Astrocyte (in vitro differentiated cells and primary cell): ENCODE measurements at regions not wholly inside any gene's neighbourhood (a gene's known extent, or its start where the extent isn't known, plus 50 kb on each side); places are given as distances from the start of the nearest gene placed in this dataset.
A peak's percentile ranks its signal among the peaks of the same experiment; 100 is the strongest.

Experiments used
- DNase-seq: peaks from one replicate; pipeline ENCODE4 v3.0.0-alpha.2; 2010; ENCODE audit warnings: low read depth
- FAIRE-seq: peaks from 2 replicates; lab custom pipeline; 2011; peaks lifted over from hg19 to GRCh38; lab: Jason Lieb, UNC
- H2AFZ ChIP-seq: 2 replicates; pipeline ENCODE4 v1.6.0; 2012; ENCODE audit warnings: low read depth, low read length, inconsistent platforms
- H3K27ac ChIP-seq: 2 replicates; pipeline ENCODE4 v1.5.1; 2011; ENCODE audit warnings: low read depth, low read length, inconsistent platforms
- H3K27me3 ChIP-seq: 2 replicates; pipeline ENCODE4 v1.6.0; 2011; ENCODE audit warnings: low read length, inconsistent platforms; ENCODE audit not compliant: insufficient read depth
- H3K36me3 ChIP-seq: 2 replicates; pipeline ENCODE4 v1.5.1; 2011; ENCODE audit warnings: low read length, inconsistent platforms; ENCODE audit not compliant: insufficient read depth
- H3K4me1 ChIP-seq: 2 replicates; pipeline ENCODE4 v1.5.1; 2011; ENCODE audit warnings: low read length, inconsistent platforms; ENCODE audit not compliant: insufficient read depth
- H3K4me2 ChIP-seq: 2 replicates; pipeline ENCODE4 v1.6.0; 2012; ENCODE audit warnings: low read length, inconsistent platforms
- H3K4me3 ChIP-seq: 2 replicates; pipeline ENCODE4 v1.5.1; 2011; ENCODE audit warnings: low read depth, mild to moderate bottlenecking, low read length, inconsistent platforms; ENCODE audit not compliant: insufficient read depth
- H3K79me2 ChIP-seq: 2 replicates; pipeline ENCODE4 v1.6.0; 2012; ENCODE audit warnings: mild to moderate bottlenecking, low read length, inconsistent platforms; ENCODE audit not compliant: insufficient read depth
- H3K9ac ChIP-seq: 2 replicates; pipeline ENCODE4 v1.6.0; 2012; ENCODE audit warnings: mild to moderate bottlenecking, low read length, inconsistent platforms
- H3K9me3 ChIP-seq: 2 replicates; pipeline ENCODE4 v1.5.1; 2012; ENCODE audit warnings: low read depth, mild to moderate bottlenecking, low read length, inconsistent platforms; ENCODE audit not compliant: insufficient read depth
- H4K20me1 ChIP-seq: 2 replicates; pipeline ENCODE4 v1.6.0; 2012; ENCODE audit warnings: low read length, inconsistent platforms; ENCODE audit not compliant: insufficient read depth
- H3K27ac Mint-ChIP-seq: one replicate; pipeline ENCODE4 v1.8.0; 2021; ENCODE audit warnings: mild to moderate bottlenecking, mixed read lengths; ENCODE audit not compliant: unreplicated experiment
- H3K27me3 Mint-ChIP-seq: one replicate; pipeline ENCODE4 v1.8.0; 2021; ENCODE audit warnings: low read depth, mixed read lengths; ENCODE audit not compliant: unreplicated experiment
- H3K36me3 Mint-ChIP-seq: one replicate; pipeline ENCODE4 v1.8.0; 2021; ENCODE audit warnings: low read depth, mixed read lengths; ENCODE audit not compliant: unreplicated experiment
- H3K4me1 Mint-ChIP-seq: one replicate; pipeline ENCODE4 v1.8.0; 2021; ENCODE audit warnings: low read depth, mixed read lengths; ENCODE audit not compliant: unreplicated experiment
- H3K4me3 Mint-ChIP-seq: one replicate; pipeline ENCODE4 v1.8.0; 2021; ENCODE audit warnings: mild to moderate bottlenecking, moderate library complexity, mixed read lengths; ENCODE audit not compliant: unreplicated experiment
- H3K9me3 Mint-ChIP-seq: one replicate; pipeline ENCODE4 v1.8.0; 2021; ENCODE audit warnings: mild to moderate bottlenecking, mixed read lengths; ENCODE audit not compliant: unreplicated experiment
- CTCF ChIP-seq: IDR thresholded peaks from 2 replicates; pipeline ENCODE4 v1.5.1; 2011; ENCODE audit warnings: low read depth, mild to moderate bottlenecking, inconsistent platforms, low read length, moderate library complexity; ENCODE audit not compliant: insufficient read depth
- EZH2 ChIP-seq: IDR thresholded peaks from 2 replicates; pipeline ENCODE4 v1.6.1; 2012; ENCODE audit warnings: mild to moderate bottlenecking, low read length, inconsistent platforms; ENCODE audit not compliant: insufficient read depth

- peaks cover 4% of the 10 kb centered on the region for H3K4me1 ChIP-seq
- no peaks in the 10 kb centered on the region for H3K79me2 ChIP-seq
- DNase-seq (no peak), FAIRE-seq (no peak)
- H3K36me3 ChIP-seq = no peaks in the 10 kb centered on the region
- no peak overlapping the region for H3K27ac Mint-ChIP-seq
- H3K4me3 ChIP-seq = no peak overlapping the region
- H4K20me1 ChIP-seq = no peaks in the 10 kb centered on the region
- no peak overlapping the region for H3K4me2 ChIP-seq
- H3K9me3 Mint-ChIP-seq = no peaks in the 10 kb centered on the region
- H3K27me3 Mint-ChIP-seq = peaks cover 4% of the 10 kb centered on the region
- no peak overlapping the region for H2AFZ ChIP-seq
- H3K27ac ChIP-seq = no peak overlapping the region
- no peak for TF ChIP-seq CTCF
- H3K9me3 ChIP-seq = no peaks in the 10 kb centered on the region
- H3K4me3 Mint-ChIP-seq = no peak overlapping the region
- H3K9ac ChIP-seq = no peak overlapping the region
- no peaks in the 10 kb centered on the region for H3K36me3 Mint-ChIP-seq
- H3K4me1 Mint-ChIP-seq = peaks cover 4% of the 10 kb centered on the region
- H3K27me3 ChIP-seq = no peaks in the 10 kb centered on the region
Observed at GRCh38 chrX:8864161-8864560, 63.0 kb upstream of the FAM9A start.

DNA sequence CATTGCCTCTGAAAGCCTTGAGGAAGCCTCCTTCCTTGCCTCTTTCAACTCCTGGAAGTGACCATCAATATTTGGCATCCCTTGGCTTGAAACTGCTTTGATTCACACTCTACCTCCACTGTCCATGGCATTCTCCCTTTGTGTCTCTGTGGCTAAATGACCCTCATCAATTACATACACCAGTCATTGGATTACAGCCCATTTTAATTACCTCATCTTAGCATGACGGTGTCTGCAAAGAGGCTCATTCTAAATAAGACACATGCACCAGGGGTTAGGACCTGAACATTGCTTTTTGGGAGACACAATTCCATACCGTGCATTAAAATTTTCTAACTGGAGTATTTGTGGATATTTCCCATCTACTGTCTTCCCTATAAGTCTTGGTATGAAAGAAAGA is 60.7 kb upstream of the FAM9A start:
- Mint-ChIP-seq H3K36me3 (no peaks in the 10 kb centered on the region), H3K9me3 (no peaks in the 10 kb centered on the region), H3K4me1 (no peaks in the 10 kb centered on the region), H3K27me3 (peaks cover 4% of the 10 kb centered on the region), H3K4me3 (no peak overlapping the region), H3K27ac (no peak overlapping the region)
- Histone ChIP-seq H4K20me1 (no peaks in the 10 kb centered on the region), H3K9me3 (no peaks in the 10 kb centered on the region), H3K36me3 (no peaks in the 10 kb centered on the region), H3K9ac (no peak overlapping the region), H3K4me2 (no peak overlapping the region), H2AFZ (no peak overlapping the region), H3K4me3 (no peak overlapping the region), H3K27me3 (no peaks in the 10 kb centered on the region), H3K27ac (no peak overlapping the region), H3K4me1 (no peaks in the 10 kb centered on the region), H3K79me2 (no peaks in the 10 kb centered on the region)
- no peak for DNase-seq
- TF ChIP-seq CTCF = no peak
- TF ChIP-seq EZH2 = no peak
- FAIRE-seq = no peak

DNA sequence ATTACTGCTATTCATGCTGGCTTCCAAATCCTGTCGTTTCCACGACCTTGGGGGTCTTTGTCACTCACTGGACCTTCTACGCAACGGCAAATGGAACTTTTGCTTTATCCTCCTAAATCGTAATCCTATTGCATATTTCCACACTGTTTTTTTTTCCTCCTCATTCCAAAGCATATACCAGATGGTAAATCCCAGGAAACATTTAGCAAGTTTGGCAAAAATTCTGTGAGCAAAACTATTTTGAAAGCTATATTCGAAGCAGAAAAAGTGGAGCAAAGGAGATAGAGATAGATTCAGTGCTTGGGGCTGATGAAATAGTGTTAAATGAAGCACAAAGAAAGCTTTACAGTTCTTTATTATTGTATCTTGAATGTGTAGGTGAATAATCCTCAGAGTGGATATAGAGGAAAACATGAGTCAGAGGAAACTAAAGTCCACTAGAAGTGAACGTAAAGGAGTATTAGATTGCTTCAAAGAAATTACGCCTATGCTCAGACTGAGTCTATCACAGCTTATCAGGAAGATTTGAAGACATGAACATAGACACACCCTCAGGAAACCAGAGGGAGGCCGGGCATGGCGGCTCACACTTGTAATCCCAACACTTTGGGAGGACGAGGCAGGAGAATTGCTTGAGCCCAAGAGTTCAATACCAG is 50.2 kb upstream of the FAM9A start:
- H3K4me1 Mint-ChIP-seq = peaks cover 10% of the 10 kb centered on the region
- H3K9ac ChIP-seq = no peak overlapping the region
- no peaks in the 10 kb centered on the region for H3K9me3 ChIP-seq

More for the DNA sequence above, 50.2 kb upstream of the FAM9A start:
- no peak overlapping the region for H3K27ac Mint-ChIP-seq
- Histone ChIP-seq H3K4me3 (no peak overlapping the region), H4K20me1 (no peaks in the 10 kb centered on the region), H3K4me1 (peaks cover 13% of the 10 kb centered on the region), H2AFZ (no peak overlapping the region), H3K79me2 (no peaks in the 10 kb centered on the region), H3K27me3 (no peaks in the 10 kb centered on the region), H3K27ac (no peak overlapping the region), H3K36me3 (no peaks in the 10 kb centered on the region), H3K4me2 (no peak overlapping the region)
- H3K27me3 Mint-ChIP-seq = peaks cover 3% of the 10 kb centered on the region
- H3K9me3 Mint-ChIP-seq = no peaks in the 10 kb centered on the region
- TF ChIP-seq EZH2 = no peak
- no peak for TF ChIP-seq CTCF
- H3K36me3 Mint-ChIP-seq = no peaks in the 10 kb centered on the region
- FAIRE-seq (peak; percentile 49), DNase-seq (no peak)
- H3K4me3 Mint-ChIP-seq = no peak overlapping the region
